HUDEP-2 (cell line): ENCODE measurements at regions not wholly inside any gene's neighbourhood (a gene's known extent, or its start where the extent isn't known, plus 50 kb on each side); places are given as distances from the start of the nearest gene placed in this dataset.
"Not testable (repeated sequence)": the region's sequence is repeated elsewhere in the genome, so short reads cannot be mapped to it uniquely, and the experiment has no call there.

Experiments
- DNase-seq, 76 experiments: peaks; one replicate each; lab custom pipeline; 2025; ENCODE audit not compliant: unreplicated experiment in 76 of 76; lab: John Stamatoyannopoulos, UW

DNA sequence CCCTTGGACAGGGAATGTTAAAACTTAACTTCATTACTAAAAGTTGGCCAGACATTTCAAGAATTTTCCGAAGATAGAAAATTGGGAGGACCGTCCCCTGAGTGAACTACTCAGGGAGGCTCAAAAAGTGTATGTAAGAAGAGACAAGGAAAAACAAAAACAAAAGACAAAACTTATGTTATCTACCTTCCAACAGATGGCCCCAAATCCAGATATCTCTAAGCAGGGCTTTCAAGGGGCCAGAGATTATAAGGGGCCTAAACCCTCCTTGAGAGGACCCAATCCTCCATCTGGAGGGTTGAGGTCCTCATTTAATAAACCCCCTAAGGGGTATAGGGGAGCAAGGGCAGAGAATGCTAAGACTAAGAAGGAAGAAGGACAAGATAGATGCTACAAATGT lies 203.6 kb downstream of the SH2D4B start:
- no peak for DNase-seq

DNA sequence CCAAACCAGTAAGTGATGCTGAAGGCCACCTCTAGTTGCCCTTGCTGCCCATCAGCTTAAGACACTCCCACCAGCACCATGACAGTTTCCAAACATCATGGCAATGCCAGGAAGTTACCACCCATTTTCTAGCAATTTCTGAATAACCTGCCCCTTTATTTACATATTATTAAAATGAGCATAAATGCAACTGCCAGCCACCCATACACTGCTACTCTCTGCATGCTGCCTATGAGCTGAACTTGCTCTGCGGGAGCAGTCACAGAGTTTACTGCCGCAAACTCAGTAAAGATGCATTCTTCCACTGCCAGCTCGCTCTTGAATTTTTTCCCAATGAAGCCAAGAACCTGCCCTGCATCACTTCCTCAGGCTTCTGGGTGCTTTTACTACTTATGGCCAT lies 212.6 kb downstream of the SH2D4B start:
- DNase-seq, result no peak

DNA sequence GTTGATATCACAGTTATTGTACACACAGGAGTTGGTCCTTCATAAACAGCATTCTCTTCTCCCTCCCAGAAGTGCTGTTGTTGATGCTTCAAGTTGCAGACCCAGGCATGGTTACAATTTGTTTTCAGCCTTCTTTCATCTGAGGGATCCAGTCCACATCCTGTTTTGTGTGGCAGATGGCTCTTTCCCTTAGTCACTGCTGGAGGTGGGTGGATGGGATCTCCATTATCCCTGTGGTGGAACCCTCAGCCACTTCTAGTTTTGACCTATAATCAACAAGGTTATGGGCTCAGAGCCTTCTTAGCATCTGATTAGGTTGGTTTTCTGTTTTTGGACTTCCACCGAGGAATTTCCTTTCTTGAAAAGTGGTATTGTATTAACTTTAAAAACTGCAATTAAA lies 214.2 kb downstream of the SH2D4B start:
- DNase-seq, result no peak

GRCh38 chr10:80753612-80754011 lies 215.9 kb downstream of the SH2D4B start:
- no peak for DNase-seq

DNA sequence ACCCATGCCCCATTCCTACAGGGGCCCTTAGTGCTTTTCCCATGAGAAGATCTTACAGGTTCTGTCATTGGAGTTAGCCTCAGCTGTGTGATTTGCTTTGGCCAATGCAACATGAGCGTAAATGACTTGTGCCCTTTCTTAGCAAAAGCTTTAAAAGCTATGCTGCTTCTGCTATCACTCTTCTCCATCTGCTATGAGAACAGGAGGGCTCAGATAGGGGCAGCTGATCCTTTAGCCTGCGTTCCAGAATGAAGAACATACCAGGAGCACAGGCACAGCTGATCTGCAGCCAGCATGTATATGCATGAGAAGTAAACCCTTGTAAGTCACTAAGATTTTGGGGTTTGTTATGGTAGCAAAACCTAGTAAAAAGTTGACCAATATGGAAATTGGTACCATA lies 218.2 kb downstream of the SH2D4B start:
- DNase-seq, result no peak

DNA sequence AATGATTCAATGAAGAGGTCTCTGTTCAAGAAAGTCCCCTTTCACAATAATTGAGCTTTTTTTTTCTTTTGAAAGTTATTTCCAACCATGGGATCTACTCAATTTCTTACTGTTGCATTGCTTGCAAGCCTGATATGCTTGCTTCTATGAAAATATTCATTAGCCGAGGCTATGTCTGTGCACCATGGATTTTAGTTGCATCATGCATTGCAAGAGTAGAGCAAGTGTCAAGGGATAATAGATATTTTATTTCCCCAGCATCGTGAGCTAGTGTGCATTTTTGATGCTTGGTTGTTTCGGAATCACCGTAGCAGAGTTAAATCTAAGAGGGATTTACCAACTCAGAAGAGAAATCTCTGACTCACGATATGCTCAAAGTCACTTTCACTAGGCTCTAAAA lies 222.0 kb downstream of the SH2D4B start:
- no peak for DNase-seq

GRCh38 chr10:80760914-80761371 lies 223.2 kb downstream of the SH2D4B start:
- DNase-seq, result no peak

GRCh38 chr10:80767963-80768362 lies 230.3 kb downstream of the SH2D4B start:
- DNase-seq, result no peak

DNA sequence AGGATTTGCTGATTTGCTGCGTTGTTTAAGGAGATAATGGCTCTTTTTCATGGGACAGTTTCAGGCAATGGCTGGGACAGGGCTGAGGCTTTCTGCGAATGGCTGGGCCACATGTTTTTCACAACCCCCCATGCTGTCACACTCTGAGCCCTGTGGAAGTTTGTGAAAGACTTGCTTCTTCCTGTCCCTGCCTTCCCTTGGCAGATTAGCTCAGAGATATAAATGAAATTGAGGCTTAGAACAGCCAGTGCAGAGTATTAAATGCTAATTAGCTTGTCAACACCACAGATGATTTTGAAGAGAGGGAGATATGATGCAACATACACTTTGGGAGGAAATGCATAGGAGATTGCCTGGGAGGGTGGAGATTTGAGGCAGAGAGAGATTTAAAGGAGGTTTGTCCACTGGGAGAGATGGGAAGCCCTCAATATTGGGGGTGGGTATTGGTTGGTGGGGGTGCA lies 232.0 kb downstream of the SH2D4B start:
- DNase-seq, result no peak

GRCh38 chr10:80770239-80770638 lies 232.5 kb downstream of the SH2D4B start:
- no peak for DNase-seq

DNA sequence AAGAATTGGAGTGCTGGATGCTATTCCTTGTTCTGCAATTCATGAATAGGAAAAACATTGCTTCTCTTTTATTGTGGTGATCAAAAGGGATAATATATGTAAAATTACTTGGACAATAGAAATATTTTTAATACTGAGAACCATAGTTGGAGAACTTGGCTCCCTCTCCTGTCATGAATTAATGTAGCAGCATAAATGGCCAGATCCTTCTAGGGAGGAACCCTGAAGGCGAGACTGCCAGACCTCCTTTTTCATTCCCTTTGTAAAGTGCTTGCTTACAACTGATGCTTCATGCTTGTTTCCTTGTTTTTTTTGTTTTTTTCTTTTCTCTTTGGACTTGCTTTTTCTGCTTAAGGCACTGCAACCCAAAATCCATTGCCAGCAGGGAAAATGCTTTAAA lies 233.6 kb downstream of the SH2D4B start:
- DNase-seq, result no peak

DNA sequence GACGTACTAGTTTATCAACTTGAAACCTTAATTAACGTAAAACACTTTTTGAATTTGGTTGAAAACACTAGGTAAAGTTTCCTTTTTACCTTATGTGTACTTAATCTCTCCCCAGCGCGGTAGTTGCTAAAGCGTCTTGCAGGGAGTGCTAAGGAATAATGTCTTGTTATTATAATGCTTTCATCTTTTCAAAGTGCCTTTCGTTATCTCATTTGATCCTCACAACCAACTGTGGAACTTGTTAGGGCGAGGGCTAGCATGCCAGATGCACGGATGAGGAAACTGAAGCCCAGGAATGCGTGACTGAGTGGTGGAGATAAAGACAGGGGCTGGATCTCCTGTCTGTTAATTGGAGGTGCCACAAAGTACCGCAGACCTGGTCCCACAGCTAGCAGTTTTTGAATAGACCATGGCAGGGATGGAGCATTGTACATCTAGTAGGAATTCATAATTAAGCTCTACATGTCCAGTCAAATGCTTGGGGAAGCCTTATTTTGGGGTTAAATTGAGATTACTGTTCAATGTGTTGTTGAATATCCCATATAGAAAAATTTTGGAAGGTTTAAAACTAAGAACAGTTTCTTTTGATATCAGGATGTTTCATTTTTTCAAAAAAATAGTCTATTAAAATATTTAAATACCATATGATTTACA lies 234.3 kb downstream of the SH2D4B start:
- peak in 1 of 76 experiments; percentile 2 for DNase-seq

DNA sequence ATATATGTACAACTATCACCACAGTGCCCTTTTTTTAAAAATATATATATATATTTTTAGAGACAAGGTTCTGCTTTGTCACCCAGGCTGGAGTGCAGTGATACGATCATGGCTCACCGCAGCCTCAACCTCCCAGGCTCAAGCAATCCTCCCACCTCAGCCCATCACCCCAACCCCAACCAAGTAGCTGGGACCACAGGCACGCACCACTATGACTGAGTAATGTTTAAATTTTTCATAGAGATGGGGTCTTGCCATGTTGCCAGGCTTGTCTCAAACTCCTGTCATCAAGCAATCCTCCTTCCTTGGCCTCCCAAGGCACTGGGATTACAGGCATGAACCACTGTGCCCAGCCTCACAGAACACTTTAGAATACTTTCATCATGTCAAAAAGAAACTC lies 234.9 kb downstream of the SH2D4B start:
- DNase-seq, result no peak

DNA sequence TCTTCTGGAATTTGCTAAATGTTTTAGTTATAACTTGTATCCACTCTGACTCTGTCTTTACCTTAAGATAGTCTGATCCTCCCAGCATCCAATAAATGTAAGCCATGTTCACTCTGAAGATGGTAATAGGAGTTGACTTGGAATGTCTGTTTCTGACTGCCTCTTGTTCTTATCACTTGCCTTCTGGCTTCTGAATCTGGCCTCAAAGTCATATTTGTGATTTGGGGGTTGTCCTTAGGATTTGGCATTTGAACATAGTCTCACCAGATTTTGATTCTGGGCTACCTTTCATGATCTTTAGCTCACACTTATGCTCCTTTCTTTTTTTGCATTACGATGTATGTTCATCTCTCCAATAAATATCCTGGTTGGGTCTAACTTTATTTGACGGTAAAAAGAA lies 247.0 kb downstream of the SH2D4B start:
- DNase-seq, result no peak

DNA sequence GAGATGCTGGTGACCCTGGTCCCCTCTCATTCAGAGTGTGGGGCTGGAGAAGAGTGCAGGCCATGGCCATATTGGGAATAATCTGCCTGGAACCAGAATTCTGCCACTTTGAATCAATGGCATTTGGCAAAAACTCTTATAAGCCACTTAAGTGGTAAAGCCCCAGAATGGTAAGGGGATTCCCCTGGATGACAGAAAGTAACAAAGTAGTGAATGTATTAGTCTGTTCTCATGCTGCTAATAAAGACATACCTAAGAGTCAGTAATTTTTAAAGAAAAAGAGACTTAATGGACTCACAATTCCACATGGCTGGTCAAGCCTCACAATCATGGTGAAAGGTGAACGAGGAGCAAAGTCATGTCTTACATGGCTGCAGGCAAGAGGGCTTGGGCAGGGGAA lies 248.6 kb downstream of the SH2D4B start:
- DNase-seq, result no peak

DNA sequence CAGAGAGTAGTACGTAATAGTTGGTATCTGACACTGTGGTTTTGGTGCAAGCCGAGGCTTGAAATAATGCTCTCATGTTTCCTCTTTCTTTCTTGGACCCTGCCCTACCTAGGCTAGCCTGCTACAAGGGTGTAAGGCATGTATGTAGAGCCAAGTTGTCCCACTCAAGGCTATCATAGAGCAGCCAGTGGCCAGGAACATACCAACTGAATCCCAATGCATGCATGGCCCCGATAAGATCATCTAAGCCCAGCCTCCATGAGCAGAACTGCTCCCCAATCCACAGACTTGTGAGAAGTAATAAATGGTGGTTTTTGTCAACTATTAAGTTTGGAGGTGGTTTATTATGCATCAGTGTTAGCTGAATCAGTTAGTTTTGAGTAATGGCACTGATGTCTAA lies 250.2 kb downstream of the SH2D4B start:
- DNase-seq, result no peak

GRCh38 chr10:80794994-80795393 lies 257.3 kb downstream of the SH2D4B start:
- DNase-seq, result no peak

DNA sequence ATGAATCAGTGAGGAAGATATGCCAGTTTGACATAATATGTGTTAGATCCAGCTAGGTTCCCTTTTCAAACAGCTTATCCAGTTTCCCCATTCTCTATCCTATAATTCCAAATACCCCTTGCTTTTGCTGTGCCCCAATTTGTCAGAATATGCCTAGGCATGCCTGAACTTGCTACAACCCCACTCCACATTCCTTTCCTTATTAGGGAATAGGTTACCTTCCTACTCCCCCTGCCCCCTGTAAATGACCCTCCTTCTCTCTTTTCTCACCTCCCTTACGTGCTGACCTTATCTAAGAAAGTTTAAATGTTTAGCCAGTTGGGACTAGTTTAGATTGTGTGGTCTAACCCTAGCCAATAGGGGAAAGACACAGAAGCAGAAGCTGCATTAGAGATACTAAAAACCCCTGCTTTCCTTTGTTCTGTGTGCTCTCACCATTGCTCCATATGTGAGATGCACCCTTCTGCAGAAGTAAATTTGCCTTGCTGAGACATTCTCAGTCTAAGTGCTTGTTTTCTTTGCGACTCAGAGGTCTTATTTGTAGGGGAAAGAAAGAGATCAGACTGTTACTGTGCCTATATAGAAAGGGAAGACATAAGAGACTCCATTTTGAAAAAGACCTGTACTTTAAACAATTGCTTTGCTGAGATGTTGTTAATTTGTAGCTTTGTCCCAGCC lies 267.8 kb downstream of the SH2D4B start:
- no peak for DNase-seq

DNA sequence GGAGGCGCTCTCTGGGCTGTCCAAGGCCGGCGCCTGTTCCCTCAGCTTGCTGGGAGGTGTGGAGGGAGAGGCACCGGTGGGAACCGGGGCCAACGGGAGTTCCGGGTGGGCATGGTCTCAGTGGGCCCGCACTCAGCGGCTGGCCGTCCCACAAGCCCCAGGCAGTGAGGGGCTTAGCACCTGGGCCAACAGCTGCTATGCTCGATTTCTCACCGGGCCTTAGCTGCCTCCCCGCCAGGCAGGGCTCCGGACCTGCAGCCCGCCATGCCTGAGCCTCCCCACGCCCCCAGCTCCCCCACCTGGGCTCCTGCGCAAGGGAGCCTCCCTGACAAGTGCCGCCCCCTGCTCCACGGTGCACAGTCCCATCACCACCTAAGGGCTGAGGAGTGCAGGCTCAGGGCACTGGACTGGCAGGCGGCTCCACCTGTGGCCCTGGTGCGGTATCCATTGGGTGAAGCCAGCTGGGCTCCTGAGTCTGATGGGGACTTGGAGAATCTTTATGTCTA lies 276.5 kb downstream of the SH2D4B start:
- no peak for DNase-seq

DNA sequence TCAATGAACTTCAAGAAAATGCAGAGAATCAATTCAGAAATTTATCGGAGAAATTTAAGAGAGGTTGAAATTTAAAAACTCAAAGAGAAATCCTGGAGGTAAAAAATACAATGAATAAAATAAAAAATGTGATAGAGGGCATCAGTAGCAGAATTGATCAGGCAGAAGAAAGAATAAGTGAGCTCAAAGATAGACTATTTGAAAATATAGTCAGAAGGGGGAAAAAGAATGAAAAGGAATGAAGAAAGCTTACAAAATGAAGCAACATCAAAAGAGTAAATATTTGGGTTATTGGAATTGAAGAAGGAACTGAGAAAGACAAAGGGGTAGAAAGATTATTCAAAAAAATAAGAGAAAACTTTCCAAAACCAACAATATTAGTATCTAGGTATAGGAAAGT lies 291.4 kb downstream of the SH2D4B start:
- no peak for DNase-seq

DNA sequence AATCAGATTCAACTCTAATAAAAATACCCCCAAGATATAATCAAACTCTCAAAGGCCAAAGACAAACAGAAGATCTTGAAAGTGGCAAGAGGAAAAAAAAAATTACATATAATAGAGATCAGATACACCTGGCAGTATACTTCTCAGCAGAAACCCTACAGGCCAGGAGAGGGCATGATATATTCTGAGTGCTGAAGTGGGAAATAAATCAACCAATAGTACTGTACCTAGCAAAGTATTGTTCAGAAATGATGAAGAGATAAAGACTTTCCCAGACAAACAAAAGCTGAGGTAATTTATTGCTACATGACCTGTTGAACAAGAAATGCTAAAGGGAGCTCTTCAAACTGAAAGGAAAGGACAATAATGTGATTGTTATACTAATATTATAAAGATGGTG lies 291.9 kb downstream of the SH2D4B start:
- no peak for DNase-seq

- DNase-seq, result not testable (repeated sequence)
Measured at GRCh38 chr10:80832693-80833092, 295.0 kb downstream of the SH2D4B start.
